Caco-2 (cell line): ENCODE measurements at regions not wholly inside any gene's neighbourhood (a gene's known extent, or its start where the extent isn't known, plus 50 kb on each side); places are given as distances from the start of the nearest gene placed in this dataset.

ENCODE experiments used
- BruUV-seq: library from RNA; stranded (reverse); fragments of 400-500 nt; replicated peaks from 2 replicates; lab custom pipeline; 2021; lab: Mats Ljungman, UMichigan
- CTCF ChIA-PET: fragments of 300-600 bp; sonication (Branson Sonifier 250); formaldehyde crosslinking; loops from one replicate; lab custom pipeline; 2022; ENCODE audit warnings: antibody characterized with exemption; lab: Charles Lee
- POLR2A ChIA-PET: fragments of 300-600 bp; sonication (Branson Sonifier 250); formaldehyde crosslinking; loops from one replicate; lab custom pipeline; 2022; ENCODE audit warnings: antibody characterized with exemption; lab: Charles Lee
- DNase-seq, 2 experiments: peaks; one replicate each; pipeline versions ENCODE4 v3.0.0 to v3.0.0-alpha.2; 2020 to 2022
- H3K27me3 ChIP-seq: replicated peaks from 2 replicates; pipeline ENCODE4 v1.6.0; 2011; ENCODE audit warnings: low read length; ENCODE audit not compliant: control insufficient read depth, insufficient read depth
- H3K36me3 ChIP-seq: 2 replicates; pipeline ENCODE4 v1.5.1; 2011; ENCODE audit warnings: low read length; ENCODE audit not compliant: control insufficient read depth, insufficient read depth
- H3K4me1 ChIP-seq: fragments of 250-450 bp; sonication (Bioruptor Pico); 2 replicates; pipeline ENCODE4 v1.5.1; 2020; ENCODE audit warnings: mild to moderate bottlenecking
- H3K4me3 ChIP-seq: 2 replicates; pipeline ENCODE4 v1.5.1; 2011; ENCODE audit warnings: low read depth, mild to moderate bottlenecking, control low read depth, low read length
- H3K9me3 ChIP-seq: fragments of 250-450 bp; sonication (Bioruptor Pico); 2 replicates; pipeline ENCODE4 v1.5.1; 2020; ENCODE audit warnings: mild to moderate bottlenecking, moderate library complexity
- H3K27ac Mint-ChIP-seq: one replicate; pipeline ENCODE4 v1.8.0; 2022; ENCODE audit warnings: mixed read lengths; ENCODE audit not compliant: unreplicated experiment
- H3K27me3 Mint-ChIP-seq: one replicate; pipeline ENCODE4 v1.8.0; 2022; ENCODE audit warnings: mixed read lengths; ENCODE audit not compliant: insufficient read depth, unreplicated experiment
- H3K36me3 Mint-ChIP-seq: one replicate; pipeline ENCODE4 v1.8.0; 2022; ENCODE audit warnings: mild to moderate bottlenecking, mixed read lengths; ENCODE audit not compliant: insufficient read depth, unreplicated experiment
- H3K4me1 Mint-ChIP-seq: one replicate; pipeline ENCODE4 v1.8.0; 2022; ENCODE audit warnings: low read depth, mixed read lengths; ENCODE audit not compliant: unreplicated experiment
- H3K4me3 Mint-ChIP-seq: one replicate; pipeline ENCODE4 v1.8.0; 2022; ENCODE audit warnings: mild to moderate bottlenecking, moderate library complexity, mixed read lengths; ENCODE audit not compliant: unreplicated experiment
- H3K9me3 Mint-ChIP-seq: one replicate; pipeline ENCODE4 v1.8.0; 2022; ENCODE audit warnings: mixed read lengths; ENCODE audit not compliant: unreplicated experiment
- CTCF ChIP-seq, 2 experiments: fragments of 200-600 bp in 1 of 2; IDR thresholded peaks; 1 replicate in 1 of 2; 2 replicates in 1 of 2; pipeline versions ENCODE4 v1.5.1 to v1.8.0; 2011 to 2022; ENCODE audit warnings: antibody characterized with exemption in 1 of 2, control low read depth in 1 of 2, inconsistent platforms in 1 of 2, low read depth in 1 of 2, low read length in 1 of 2, mild to moderate bottlenecking in 1 of 2, moderate library complexity in 1 of 2; ENCODE audit not compliant: insufficient read depth in 1 of 2, severe bottlenecking in 1 of 2, unreplicated experiment in 1 of 2
- intact Hi-C: fragments of 100-400 bp; cut with micrococcal nuclease; formaldehyde crosslinking; loops from one replicate; pipeline ENCODE4 v1.10.0; 2022; ENCODE audit not compliant: unreplicated experiment

- no peak overlapping the region for H3K4me3 Mint-ChIP-seq
- no peak for TF ChIP-seq CTCF (IDR thresholded peaks at IDR 0.05; ENCODE audit: insufficient read depth in 1 of 2, low read depth in 1 of 2, low read length in 1 of 2, severe bottlenecking in 1 of 2, unreplicated experiment in 1 of 2)
- H3K27ac Mint-ChIP-seq, result no peak overlapping the region
- H3K9me3 Mint-ChIP-seq, result peaks cover 18% of the 10 kb centered on the region
- no peaks in the 10 kb centered on the region for H3K27me3 ChIP-seq
- CTCF ChIA-PET, result no interaction called here
- DNase-seq, result no peak
- peaks cover 7% of the 10 kb centered on the region; the same call in 1 of the 2 replicates for H3K9me3 ChIP-seq
- no peaks in the 10 kb centered on the region for H3K36me3 Mint-ChIP-seq
- intact Hi-C loops, result no loop called here
- no peaks in the 10 kb centered on the region for H3K36me3 ChIP-seq
- H3K4me1 ChIP-seq, result no peaks in the 10 kb centered on the region
- BruUV-seq, result no TSS peak
- POLR2A ChIA-PET, result no interaction called here
- H3K4me3 ChIP-seq, result no peak overlapping the region
- H3K4me1 Mint-ChIP-seq, result no peaks in the 10 kb centered on the region
- H3K27me3 Mint-ChIP-seq, result no peaks in the 10 kb centered on the region
These were observed 64.9 kb upstream of the HMGCLL1 start for GRCh38 chr6:55643861-55644260.

- intact Hi-C loops, result no loop called here
- Mint-ChIP-seq H3K36me3 (no peaks in the 10 kb centered on the region), H3K27me3 (no peaks in the 10 kb centered on the region), H3K4me3 (no peak overlapping the region), H3K9me3 (peaks cover 18% of the 10 kb centered on the region), H3K27ac (no peak overlapping the region), H3K4me1 (no peaks in the 10 kb centered on the region)
- H3K9me3 ChIP-seq, result peaks cover 7% of the 10 kb centered on the region; the same call in 1 of the 2 replicates
- no peak for DNase-seq
- POLR2A ChIA-PET, result no interaction called here
- CTCF ChIA-PET, result no interaction called here
- TF ChIP-seq CTCF (IDR thresholded peaks at IDR 0.05; ENCODE audit: insufficient read depth in 1 of 2, low read depth in 1 of 2, low read length in 1 of 2, severe bottlenecking in 1 of 2, unreplicated experiment in 1 of 2), result no peak
- no peaks in the 10 kb centered on the region for H3K27me3 ChIP-seq
- no peaks in the 10 kb centered on the region for H3K4me1 ChIP-seq
- H3K36me3 ChIP-seq, result no peaks in the 10 kb centered on the region
- BruUV-seq, result no TSS peak
- H3K4me3 ChIP-seq, result no peak overlapping the region
These were observed 63.4 kb upstream of the HMGCLL1 start for GRCh38 chr6:55642366-55642765.

- Mint-ChIP-seq H3K4me3 (no peak overlapping the region), H3K27me3 (no peaks in the 10 kb centered on the region), H3K9me3 (no peaks in the 10 kb centered on the region), H3K27ac (no peak overlapping the region), H3K4me1 (no peaks in the 10 kb centered on the region), H3K36me3 (no peaks in the 10 kb centered on the region)
- no peak for TF ChIP-seq CTCF (IDR thresholded peaks at IDR 0.05; ENCODE audit: insufficient read depth in 1 of 2, low read depth in 1 of 2, low read length in 1 of 2, severe bottlenecking in 1 of 2, unreplicated experiment in 1 of 2)
- no peak overlapping the region for H3K4me3 ChIP-seq
- H3K9me3 ChIP-seq, result no peaks in the 10 kb centered on the region
- no TSS peak for BruUV-seq
- no peaks in the 10 kb centered on the region for H3K36me3 ChIP-seq
- ChIA-PET POLR2A (no interaction called here), CTCF (interaction anchor here (1.0 kb wide), 1 partner anchor 360 kb away, joined by 3 read pairs; no protein-coding TSS in a partner anchor)
- no peak for DNase-seq
- no peaks in the 10 kb centered on the region for H3K27me3 ChIP-seq
- intact Hi-C loops, result no loop called here
- peaks cover 5% of the 10 kb centered on the region; the same call in 1 of the 2 replicates for H3K4me1 ChIP-seq
These were observed 57.6 kb upstream of the HMGCLL1 start for GRCh38 chr6:55636406-55637102.
